ENCODE measurements at regions not wholly inside any gene's neighbourhood (a gene's known extent, or its start where the extent isn't known, plus 50 kb on each side); places are given as distances from the start of the nearest gene placed in this dataset.

DNA sequence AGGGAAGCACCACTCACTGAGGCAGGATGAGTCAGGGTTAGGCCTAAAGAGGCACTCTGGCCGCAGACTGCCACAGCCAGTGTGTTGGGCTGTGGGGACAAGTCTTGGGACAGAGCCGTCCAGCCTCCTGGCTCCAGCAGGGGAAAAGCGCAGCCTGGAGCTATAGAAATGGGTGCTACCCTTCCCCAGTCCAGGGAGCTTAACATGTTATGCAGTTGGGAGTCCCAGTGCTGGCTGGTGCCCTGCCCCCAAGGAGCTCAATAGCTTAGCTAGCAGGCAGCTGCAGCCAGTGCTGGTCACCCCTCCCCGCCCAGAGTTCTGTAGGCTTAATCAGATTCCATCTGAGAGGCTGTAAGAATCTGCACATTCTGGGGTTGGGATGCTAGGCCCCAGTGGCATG lies 399.6 kb upstream of the TUSC1 start:
- DNase-seq (no peak), ATAC-seq (no peak)
- H3K27ac Mint-ChIP-seq = no peak overlapping the region
- intact Hi-C loops (cut with micrococcal nuclease) = no loop called here
- Histone ChIP-seq H3K4me1 (ENCODE audit: control insufficient read depth, insufficient read depth, low read length) (no peaks in the 10 kb centered on the region), H3K27ac (ENCODE audit: low read length) (no peak overlapping the region), H3K4me3 (ENCODE audit: low read length) (no peak overlapping the region), H3K9me3 (ENCODE audit: control insufficient read depth, insufficient read depth, low read length) (peaks cover 15% of the 10 kb centered on the region), H3K27me3 (ENCODE audit: control insufficient read depth, insufficient read depth, low read length) (no peaks in the 10 kb centered on the region), H3K36me3 (ENCODE audit: control insufficient read depth, insufficient read depth, low read length) (no peaks in the 10 kb centered on the region)
- 92% methylated on average over 4 of the region's 4 CpGs for WGBS (ENCODE audit: insufficient coverage)
- H3K4me3 Mint-ChIP-seq = no peak overlapping the region
- H3K27me3 Mint-ChIP-seq (ENCODE audit: low read depth in 2 of 2) = no peaks in the 10 kb centered on the region
- TF ChIP-seq, protein P1, sequence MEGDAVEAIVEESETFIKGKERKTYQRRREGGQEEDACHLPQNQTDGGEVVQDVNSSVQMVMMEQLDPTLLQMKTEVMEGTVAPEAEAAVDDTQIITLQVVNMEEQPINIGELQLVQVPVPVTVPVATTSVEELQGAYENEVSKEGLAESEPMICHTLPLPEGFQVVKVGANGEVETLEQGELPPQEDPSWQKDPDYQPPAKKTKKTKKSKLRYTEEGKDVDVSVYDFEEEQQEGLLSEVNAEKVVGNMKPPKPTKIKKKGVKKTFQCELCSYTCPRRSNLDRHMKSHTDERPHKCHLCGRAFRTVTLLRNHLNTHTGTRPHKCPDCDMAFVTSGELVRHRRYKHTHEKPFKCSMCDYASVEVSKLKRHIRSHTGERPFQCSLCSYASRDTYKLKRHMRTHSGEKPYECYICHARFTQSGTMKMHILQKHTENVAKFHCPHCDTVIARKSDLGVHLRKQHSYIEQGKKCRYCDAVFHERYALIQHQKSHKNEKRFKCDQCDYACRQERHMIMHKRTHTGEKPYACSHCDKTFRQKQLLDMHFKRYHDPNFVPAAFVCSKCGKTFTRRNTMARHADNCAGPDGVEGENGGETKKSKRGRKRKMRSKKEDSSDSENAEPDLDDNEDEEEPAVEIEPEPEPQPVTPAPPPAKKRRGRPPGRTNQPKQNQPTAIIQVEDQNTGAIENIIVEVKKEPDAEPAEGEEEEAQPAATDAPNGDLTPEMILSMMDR (IDR thresholded peaks at IDR 0.05) = no peak
- H3K36me3 Mint-ChIP-seq = peaks cover 10% of the 10 kb centered on the region
- no peaks in the 10 kb centered on the region for H3K4me1 Mint-ChIP-seq
- peaks cover 21 to 40% of the 10 kb centered on the region in 2 donors for H3K9me3 Mint-ChIP-seq

DNA sequence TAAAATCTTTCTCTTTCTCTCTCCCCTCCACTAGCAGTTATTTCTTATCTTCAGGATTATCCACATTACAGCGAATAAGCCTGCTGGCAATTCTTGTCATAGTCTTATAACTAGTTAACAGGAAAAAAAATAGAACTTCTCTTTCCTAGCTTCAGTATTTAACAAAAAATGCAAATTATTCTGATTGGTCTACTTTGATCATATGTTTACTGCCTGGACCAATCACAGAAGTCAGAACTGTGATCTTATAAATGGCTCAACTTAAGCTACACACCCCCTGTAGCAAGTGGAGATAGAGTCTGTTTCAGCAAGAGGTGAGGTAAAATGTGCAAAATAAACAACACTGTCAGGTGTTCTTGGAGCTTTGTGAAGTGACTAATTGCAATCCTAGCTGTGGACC lies 389.4 kb upstream of the TUSC1 start:
- H3K36me3 ChIP-seq (ENCODE audit: control insufficient read depth, insufficient read depth, low read length) = no peaks in the 10 kb centered on the region
- no peak overlapping the region for H3K4me3 ChIP-seq (ENCODE audit: low read length)
- ATAC-seq = no peak
- DNase-seq = no peak
- H3K4me1 ChIP-seq (ENCODE audit: control insufficient read depth, insufficient read depth, low read length) = no peaks in the 10 kb centered on the region
- Mint-ChIP-seq H3K9me3 (peaks cover 9 to 21% of the 10 kb centered on the region in 2 donors), H3K27me3 (ENCODE audit: low read depth in 2 of 2) (no peaks in the 10 kb centered on the region), H3K4me1 (no peaks in the 10 kb centered on the region), H3K4me3 (no peak overlapping the region), H3K27ac (no peak overlapping the region), H3K36me3 (peaks cover under 1% of the 10 kb centered on the region)
- TF ChIP-seq, protein P1 (IDR thresholded peaks at IDR 0.05) = no peak
- H3K27ac ChIP-seq (ENCODE audit: low read length) = no peak overlapping the region
- intact Hi-C loops (cut with micrococcal nuclease) = no loop called here
- H3K27me3 ChIP-seq (ENCODE audit: control insufficient read depth, insufficient read depth, low read length) = no peaks in the 10 kb centered on the region
- 100% methylated on average over 1 of the region's 1 CpG for WGBS (ENCODE audit: insufficient coverage)
- no peaks in the 10 kb centered on the region for H3K9me3 ChIP-seq (ENCODE audit: control insufficient read depth, insufficient read depth, low read length)

DNA sequence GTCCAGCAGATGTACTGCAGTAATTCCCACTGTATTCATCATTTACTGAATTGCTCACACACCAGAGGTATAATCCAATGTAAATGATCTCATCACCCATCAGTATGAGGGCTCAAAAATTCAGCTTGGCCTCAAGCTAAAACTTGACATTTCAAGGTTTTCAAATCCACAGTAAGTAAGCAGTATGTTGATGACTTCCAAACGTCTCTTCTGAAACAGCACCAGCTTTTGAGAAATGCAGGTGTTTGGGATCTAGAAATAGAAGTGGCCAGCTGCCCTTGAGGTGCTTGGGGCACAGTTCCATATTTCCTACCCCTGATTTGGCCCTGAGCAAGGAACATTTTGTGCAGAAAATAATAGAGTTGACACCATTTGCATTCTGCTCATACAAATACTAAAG lies 388.0 kb upstream of the TUSC1 start:
- WGBS (ENCODE audit: insufficient coverage) = 100% methylated on average over 1 of the region's 1 CpG
- H3K9me3 Mint-ChIP-seq = peaks cover 12 to 22% of the 10 kb centered on the region in 2 donors
- DNase-seq = no peak
- intact Hi-C loops (cut with micrococcal nuclease) = no loop called here
- H3K36me3 Mint-ChIP-seq = peaks cover 7% of the 10 kb centered on the region
- no peaks in the 10 kb centered on the region for H3K36me3 ChIP-seq (ENCODE audit: control insufficient read depth, insufficient read depth, low read length)
- H3K27ac Mint-ChIP-seq = no peak overlapping the region
- no peak overlapping the region for H3K4me3 Mint-ChIP-seq
- H3K27me3 ChIP-seq (ENCODE audit: control insufficient read depth, insufficient read depth, low read length) = no peaks in the 10 kb centered on the region
- H3K9me3 ChIP-seq (ENCODE audit: control insufficient read depth, insufficient read depth, low read length) = no peaks in the 10 kb centered on the region
- TF ChIP-seq, protein P1 (IDR thresholded peaks at IDR 0.05) = no peak
- no peaks in the 10 kb centered on the region for H3K4me1 ChIP-seq (ENCODE audit: control insufficient read depth, insufficient read depth, low read length)
- ATAC-seq = no peak
- no peaks in the 10 kb centered on the region for H3K4me1 Mint-ChIP-seq
- no peak overlapping the region for H3K4me3 ChIP-seq (ENCODE audit: low read length)
- no peak overlapping the region for H3K27ac ChIP-seq (ENCODE audit: low read length)
- H3K27me3 Mint-ChIP-seq (ENCODE audit: low read depth in 2 of 2) = no peaks in the 10 kb centered on the region

DNA sequence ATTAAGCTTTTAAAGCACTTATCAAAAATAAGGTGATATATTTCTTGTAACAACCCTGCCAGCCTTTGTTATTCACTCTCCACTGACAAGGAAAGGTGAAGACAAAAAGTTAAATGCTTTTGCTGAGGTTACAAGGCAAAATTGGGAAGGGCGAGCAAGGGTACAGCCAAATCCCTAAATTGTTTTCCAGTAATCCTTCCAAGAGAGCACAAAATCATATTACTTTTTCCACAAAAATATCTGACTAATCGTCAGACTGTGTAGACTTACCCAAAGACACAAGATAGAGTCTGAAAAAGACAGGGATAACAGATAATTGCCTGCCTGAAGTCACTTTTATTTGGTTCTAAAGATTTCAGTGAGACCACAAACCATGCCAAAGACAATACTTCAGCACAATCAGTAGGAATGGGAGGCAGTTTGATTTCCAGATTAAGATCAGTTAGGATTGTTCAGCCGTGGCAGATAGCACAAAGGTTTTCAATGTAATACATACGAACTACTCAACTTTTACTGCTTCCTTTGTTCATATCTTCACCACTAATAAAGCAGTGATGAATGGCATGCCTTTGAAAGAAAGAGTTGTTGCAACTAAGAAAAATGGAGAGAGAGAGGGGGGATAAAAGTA lies 383.8 kb upstream of the TUSC1 start:
- no peaks in the 10 kb centered on the region for H3K4me1 ChIP-seq (ENCODE audit: control insufficient read depth, insufficient read depth, low read length)
- intact Hi-C loops (cut with micrococcal nuclease) = no loop called here
- Mint-ChIP-seq H3K4me3 (no peak overlapping the region), H3K9me3 (peaks cover 10 to 12% of the 10 kb centered on the region in 2 donors), H3K4me1 (no peaks in the 10 kb centered on the region), H3K27me3 (ENCODE audit: low read depth in 2 of 2) (no peaks in the 10 kb centered on the region), H3K27ac (no peak overlapping the region), H3K36me3 (peaks cover 7% of the 10 kb centered on the region)
- H3K27ac ChIP-seq (ENCODE audit: low read length) = no peak overlapping the region
- H3K27me3 ChIP-seq (ENCODE audit: control insufficient read depth, insufficient read depth, low read length) = no peaks in the 10 kb centered on the region
- DNase-seq (no peak), ATAC-seq (no peak)
- WGBS (ENCODE audit: insufficient coverage) = 46% methylated on average over 2 of the region's 4 CpGs
- H3K4me3 ChIP-seq (ENCODE audit: low read length) = no peak overlapping the region
- TF ChIP-seq, protein P1 (IDR thresholded peaks at IDR 0.05) = no peak
- no peaks in the 10 kb centered on the region for H3K9me3 ChIP-seq (ENCODE audit: control insufficient read depth, insufficient read depth, low read length)
- H3K36me3 ChIP-seq (ENCODE audit: control insufficient read depth, insufficient read depth, low read length) = no peaks in the 10 kb centered on the region

Data from natural killer cell (primary cell).